ENCODE measurements at regions not wholly inside any gene's neighbourhood (a gene's known extent, or its start where the extent isn't known, plus 50 kb on each side); places are given as distances from the start of the nearest gene placed in this dataset.

DNA sequence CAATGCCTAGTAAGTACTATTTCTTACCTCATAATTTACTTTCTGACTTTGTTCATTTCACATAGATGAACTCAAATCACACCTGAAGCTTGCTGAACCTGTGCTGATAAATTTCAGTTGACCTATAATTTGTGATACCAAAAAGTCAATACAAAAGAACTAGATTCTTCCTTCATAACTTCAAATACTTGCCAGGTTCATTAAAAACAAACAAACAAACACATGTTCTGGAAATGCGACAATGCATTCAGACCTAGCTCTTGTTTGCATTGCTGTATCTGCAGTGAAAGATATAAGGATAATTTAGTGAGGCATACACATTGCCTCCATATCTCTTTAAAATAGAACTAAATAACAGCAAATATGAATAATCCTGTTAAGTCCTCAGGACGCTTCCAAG lies 221.3 kb downstream of the GXYLT1 start:
- H3K9me3 ChIP-seq (ENCODE audit: control insufficient read depth, insufficient read depth, low read length): no peaks in the 10 kb centered on the region
- H3K79me2 ChIP-seq (ENCODE audit: control insufficient read depth, low read length): no peaks in the 10 kb centered on the region
- TF ChIP-seq CTCF (IDR thresholded peaks at IDR 0.05; ENCODE audit: low read depth, low read length, poor library complexity, severe bottlenecking) (no peak), EZH2phosphoT487 (IDR thresholded peaks at IDR 0.05; ENCODE audit: borderline replicate concordance, low read length) (no peak)
- H3F3A ChIP-seq (ENCODE audit: control insufficient read depth, insufficient read depth): no peaks in the 10 kb centered on the region
- H3K4me3 ChIP-seq (ENCODE audit: low read length): no peak overlapping the region
- no peaks in the 10 kb centered on the region for H3K36me3 ChIP-seq (ENCODE audit: control insufficient read depth, low read length)
- no peaks in the 10 kb centered on the region for H4K20me1 ChIP-seq (ENCODE audit: control insufficient read depth, insufficient read depth, low read depth, low read length)
- no peaks in the 10 kb centered on the region for H3K9me2 ChIP-seq (replicated peaks; ENCODE audit: control insufficient read depth, low read length)
- H3K27me3 ChIP-seq (ENCODE audit: control insufficient read depth, low read length): peaks cover 4% of the 10 kb centered on the region; the same call in 1 of the 2 replicates
- H3K27ac ChIP-seq (ENCODE audit: low read depth, low read length): no peak overlapping the region
- H3K4me2 ChIP-seq (ENCODE audit: low read length): no peak overlapping the region
- no peaks in the 10 kb centered on the region for H3K4me1 ChIP-seq (ENCODE audit: control insufficient read depth, low read length)

DNA sequence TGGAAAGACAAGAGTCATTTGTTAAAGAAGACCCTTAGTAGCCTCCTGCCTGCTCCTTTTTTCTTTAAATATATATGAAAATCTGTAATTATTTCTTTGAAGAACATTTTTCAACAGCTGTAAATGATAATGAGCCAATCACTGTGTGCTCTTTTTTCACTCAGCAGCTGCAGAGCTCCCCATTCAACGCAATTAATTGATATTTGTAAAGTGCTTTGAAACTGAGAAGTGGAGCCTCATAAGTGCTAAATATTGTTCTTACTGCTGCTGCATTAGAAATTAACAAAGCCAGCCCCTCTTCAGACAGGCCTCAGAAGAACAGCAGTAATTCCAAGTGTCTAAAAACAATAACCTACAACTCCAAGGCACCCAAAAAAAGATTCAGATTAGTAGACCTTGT lies 224.3 kb downstream of the GXYLT1 start:
- H3K36me3 ChIP-seq (ENCODE audit: control insufficient read depth, low read length): no peaks in the 10 kb centered on the region
- peaks cover 4% of the 10 kb centered on the region; the same call in 1 of the 2 replicates for H3K27me3 ChIP-seq (ENCODE audit: control insufficient read depth, low read length)
- no peak for TF ChIP-seq CTCF (IDR thresholded peaks at IDR 0.05; ENCODE audit: low read depth, low read length, poor library complexity, severe bottlenecking)
- no peak for TF ChIP-seq EZH2phosphoT487 (IDR thresholded peaks at IDR 0.05; ENCODE audit: borderline replicate concordance, low read length)
- no peak overlapping the region for H3K4me3 ChIP-seq (ENCODE audit: low read length)
- H3F3A ChIP-seq (ENCODE audit: control insufficient read depth, insufficient read depth): no peaks in the 10 kb centered on the region
- H3K79me2 ChIP-seq (ENCODE audit: control insufficient read depth, low read length): no peaks in the 10 kb centered on the region
- no peaks in the 10 kb centered on the region for H3K4me1 ChIP-seq (ENCODE audit: control insufficient read depth, low read length)
- no peak overlapping the region for H3K4me2 ChIP-seq (ENCODE audit: low read length)
- H3K9me2 ChIP-seq (replicated peaks; ENCODE audit: control insufficient read depth, low read length): no peaks in the 10 kb centered on the region
- H3K27ac ChIP-seq (ENCODE audit: low read depth, low read length): no peak overlapping the region
- H4K20me1 ChIP-seq (ENCODE audit: control insufficient read depth, insufficient read depth, low read depth, low read length): no peaks in the 10 kb centered on the region
- H3K9me3 ChIP-seq (ENCODE audit: control insufficient read depth, insufficient read depth, low read length): no peaks in the 10 kb centered on the region

DNA sequence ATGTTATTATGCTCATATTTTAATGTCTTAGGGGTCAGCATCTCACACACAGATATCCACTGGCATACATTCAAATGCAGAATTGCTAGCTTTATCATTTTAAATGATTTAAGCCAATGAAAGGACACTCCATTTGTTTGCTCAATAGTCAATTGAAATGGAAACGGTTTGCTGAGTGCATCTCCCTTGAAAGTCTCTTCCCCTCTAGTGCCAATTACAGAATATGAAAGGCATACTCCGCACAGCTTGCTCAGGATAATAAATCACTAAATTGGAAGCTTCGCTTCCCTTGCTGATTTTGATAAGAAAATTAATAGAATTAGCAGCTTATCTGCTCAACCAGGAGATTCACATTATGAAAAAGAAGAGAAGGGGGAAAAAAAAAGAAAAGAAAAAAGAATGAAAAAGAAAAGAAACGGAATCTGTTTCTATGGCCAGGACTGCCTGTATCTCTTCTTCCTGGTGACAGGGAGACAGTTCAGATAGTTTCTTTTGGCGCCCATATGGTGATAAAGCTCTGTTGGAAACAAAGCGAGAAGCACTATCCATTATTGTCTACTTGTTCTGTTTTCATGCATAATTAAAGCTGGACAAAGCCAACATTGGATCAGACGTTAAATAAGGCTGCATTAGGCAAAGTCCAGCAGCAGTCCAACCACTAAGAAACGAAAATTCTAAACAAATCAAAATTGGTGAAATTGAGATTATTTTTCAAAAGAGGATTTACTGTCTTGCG lies 225.0 kb downstream of the GXYLT1 start:
- H3F3A ChIP-seq (ENCODE audit: control insufficient read depth, insufficient read depth): no peaks in the 10 kb centered on the region
- no peak overlapping the region for H3K4me2 ChIP-seq (ENCODE audit: low read length)
- no peaks in the 10 kb centered on the region for H3K9me2 ChIP-seq (replicated peaks; ENCODE audit: control insufficient read depth, low read length)
- H3K4me1 ChIP-seq (ENCODE audit: control insufficient read depth, low read length): no peaks in the 10 kb centered on the region
- TF ChIP-seq CTCF (IDR thresholded peaks at IDR 0.05; ENCODE audit: low read depth, low read length, poor library complexity, severe bottlenecking): no peak
- TF ChIP-seq EZH2phosphoT487 (IDR thresholded peaks at IDR 0.05; ENCODE audit: borderline replicate concordance, low read length): no peak
- no peak overlapping the region for H3K4me3 ChIP-seq (ENCODE audit: low read length)
- no peaks in the 10 kb centered on the region for H3K79me2 ChIP-seq (ENCODE audit: control insufficient read depth, low read length)
- no peaks in the 10 kb centered on the region for H4K20me1 ChIP-seq (ENCODE audit: control insufficient read depth, insufficient read depth, low read depth, low read length)
- H3K27me3 ChIP-seq (ENCODE audit: control insufficient read depth, low read length): peaks cover 4% of the 10 kb centered on the region; the same call in 1 of the 2 replicates
- no peak overlapping the region for H3K27ac ChIP-seq (ENCODE audit: low read depth, low read length)
- H3K36me3 ChIP-seq (ENCODE audit: control insufficient read depth, low read length): no peaks in the 10 kb centered on the region
- H3K9me3 ChIP-seq (ENCODE audit: control insufficient read depth, insufficient read depth, low read length): no peaks in the 10 kb centered on the region

All from DOHH2 (cell line).